Vagina (tissue), 2 donors: ENCODE measurements at regions not wholly inside any gene's neighbourhood (a gene's known extent, or its start where the extent isn't known, plus 50 kb on each side); places are given as distances from the start of the nearest gene placed in this dataset.

Experiments
- DNase-seq, 2 donors: peaks; one replicate each; pipeline ENCODE4 v3.0.0-alpha.2; 2017; ENCODE audit errors: extremely low spot score in 2 of 2
- H3K27ac ChIP-seq: fragments of 200-600 bp; sonication (generic); one replicate; pipeline ENCODE4 v1.5.1; 2019
- H3K27me3 ChIP-seq: fragments of 200-600 bp; sonication (generic); one replicate; pipeline ENCODE4 v1.5.1; 2019
- H3K36me3 ChIP-seq, 2 donors: fragments of 200-600 bp; sonication (generic); one replicate each; pipeline ENCODE4 v1.5.1; 2017 to 2019
- H3K4me1 ChIP-seq: fragments of 200-600 bp; sonication (generic); one replicate; pipeline ENCODE4 v1.5.1; 2019
- H3K4me3 ChIP-seq, 2 donors: fragments of 200-600 bp; sonication (generic); 1 replicate in 1 of 2; 2 replicates in 1 of 2; pipeline ENCODE4 v1.5.1; 2016 to 2019
- H3K9me3 ChIP-seq: fragments of 200-600 bp; sonication (generic); one replicate; pipeline ENCODE4 v1.5.1; 2019
- POLR2A ChIP-seq, 2 donors: fragments of 450-650 bp; IDR thresholded peaks; one replicate each; pipeline ENCODE4 v1.6.1; 2017; ENCODE audit warnings: antibody characterized with exemption in 2 of 2, mild to moderate bottlenecking in 2 of 2, moderate library complexity in 2 of 2
- POLR2AphosphoS5 ChIP-seq, 2 donors: sonication (generic); formaldehyde crosslinking; IDR thresholded peaks; one replicate each; pipeline ENCODE4 v1.9.0; 2017; ENCODE audit warnings: antibody characterized with exemption in 2 of 2, mild to moderate bottlenecking in 2 of 2, low read depth in 1 of 2; ENCODE audit not compliant: insufficient read depth in 1 of 2
- intact Hi-C: fragments of 100-400 bp; cut with DNase I; formaldehyde crosslinking; loops from one replicate; pipeline ENCODE4 v1.15.1; 2023
- TF ChIP-seq, protein P1 (sequence below), 3 experiments: fragments of 450-650 bp in 2 of 3; fragments of 200-600 bp in 1 of 3; sonication (generic) in 1 of 3; IDR thresholded peaks; one replicate each; pipeline ENCODE4 v1.5.1; 2017 to 2019; ENCODE audit warnings: antibody characterized with exemption in 3 of 3, mild to moderate bottlenecking in 2 of 3, moderate library complexity in 2 of 3

DNA sequence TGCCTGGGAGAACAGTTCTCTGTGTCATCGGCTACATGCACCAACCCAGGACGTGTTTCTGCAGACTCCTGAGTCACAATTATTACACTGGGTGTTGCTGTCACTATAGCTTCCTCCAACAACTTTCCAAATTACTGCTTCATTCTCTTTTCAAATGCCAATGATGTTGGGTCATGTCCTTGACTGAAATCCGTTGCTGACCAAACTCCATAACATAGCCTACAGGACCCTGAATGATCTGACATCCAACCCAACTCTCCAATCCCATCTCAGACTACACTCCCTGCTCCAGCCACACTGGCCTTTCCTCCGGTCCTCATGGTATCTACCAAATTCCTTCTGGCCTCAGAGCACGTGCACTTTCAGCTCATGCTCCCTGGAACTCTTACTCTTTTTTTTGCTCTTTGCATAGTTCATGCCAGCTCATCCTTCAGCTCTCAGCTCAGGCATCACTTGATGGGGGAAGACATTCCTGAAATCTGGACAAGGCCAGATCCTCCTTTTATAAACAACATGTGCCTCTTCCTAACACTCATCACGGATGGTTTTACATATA is 108.8 kb upstream of the PTPRG start:
- intact Hi-C loops, result no loop called here
- no peaks in the 10 kb centered on the region for H3K9me3 ChIP-seq
- no peaks in the 10 kb centered on the region for H3K4me1 ChIP-seq
- DNase-seq, result no peak
- no peak overlapping the region for H3K27ac ChIP-seq
- TF ChIP-seq, protein P1, sequence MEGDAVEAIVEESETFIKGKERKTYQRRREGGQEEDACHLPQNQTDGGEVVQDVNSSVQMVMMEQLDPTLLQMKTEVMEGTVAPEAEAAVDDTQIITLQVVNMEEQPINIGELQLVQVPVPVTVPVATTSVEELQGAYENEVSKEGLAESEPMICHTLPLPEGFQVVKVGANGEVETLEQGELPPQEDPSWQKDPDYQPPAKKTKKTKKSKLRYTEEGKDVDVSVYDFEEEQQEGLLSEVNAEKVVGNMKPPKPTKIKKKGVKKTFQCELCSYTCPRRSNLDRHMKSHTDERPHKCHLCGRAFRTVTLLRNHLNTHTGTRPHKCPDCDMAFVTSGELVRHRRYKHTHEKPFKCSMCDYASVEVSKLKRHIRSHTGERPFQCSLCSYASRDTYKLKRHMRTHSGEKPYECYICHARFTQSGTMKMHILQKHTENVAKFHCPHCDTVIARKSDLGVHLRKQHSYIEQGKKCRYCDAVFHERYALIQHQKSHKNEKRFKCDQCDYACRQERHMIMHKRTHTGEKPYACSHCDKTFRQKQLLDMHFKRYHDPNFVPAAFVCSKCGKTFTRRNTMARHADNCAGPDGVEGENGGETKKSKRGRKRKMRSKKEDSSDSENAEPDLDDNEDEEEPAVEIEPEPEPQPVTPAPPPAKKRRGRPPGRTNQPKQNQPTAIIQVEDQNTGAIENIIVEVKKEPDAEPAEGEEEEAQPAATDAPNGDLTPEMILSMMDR (IDR thresholded peaks at IDR 0.05), result no peak
- TF ChIP-seq POLR2AphosphoS5 (IDR thresholded peaks at IDR 0.05; ENCODE audit: insufficient read depth in 1 of 2, low read depth in 1 of 2) (no peak), POLR2A (IDR thresholded peaks at IDR 0.05) (no peak)
- H3K36me3 ChIP-seq, result no peaks in the 10 kb centered on the region
- H3K27me3 ChIP-seq, result no peaks in the 10 kb centered on the region
- H3K4me3 ChIP-seq, result no peak overlapping the region

DNA sequence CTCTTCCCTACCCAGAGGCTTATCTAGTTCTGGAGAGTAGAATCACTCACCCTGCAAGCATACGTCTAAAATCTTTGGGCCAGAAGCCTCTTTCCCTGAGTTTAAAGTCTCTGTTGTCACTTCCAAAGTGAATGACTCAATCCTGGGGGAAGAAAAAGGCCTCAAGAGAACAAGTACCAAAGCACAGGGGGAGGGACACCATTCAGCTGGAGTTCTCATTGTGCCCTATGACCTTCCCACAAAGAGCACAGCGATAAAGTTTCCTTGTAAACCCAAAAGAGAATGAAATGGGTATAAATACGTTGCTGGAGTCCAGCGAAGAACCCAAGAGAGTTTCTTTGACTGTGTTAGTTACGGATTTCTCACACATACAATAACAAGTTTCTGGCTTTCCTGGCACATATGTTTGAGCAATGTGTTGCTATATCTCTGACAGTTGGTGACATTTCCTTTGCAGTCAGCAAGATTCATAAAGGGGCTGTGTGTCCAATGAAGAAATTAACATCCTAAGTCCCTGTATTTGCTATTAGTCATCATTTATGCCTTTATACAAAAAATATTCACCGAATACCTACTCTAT is 107.3 kb upstream of the PTPRG start:
- H3K27me3 ChIP-seq, result no peaks in the 10 kb centered on the region
- H3K27ac ChIP-seq, result no peak overlapping the region
- H3K4me1 ChIP-seq, result no peaks in the 10 kb centered on the region
- no peak for DNase-seq
- intact Hi-C loops, result no loop called here
- no peak overlapping the region for H3K4me3 ChIP-seq
- no peaks in the 10 kb centered on the region for H3K9me3 ChIP-seq
- H3K36me3 ChIP-seq, result no peaks in the 10 kb centered on the region
- TF ChIP-seq POLR2A (IDR thresholded peaks at IDR 0.05) (no peak), POLR2AphosphoS5 (IDR thresholded peaks at IDR 0.05; ENCODE audit: insufficient read depth in 1 of 2, low read depth in 1 of 2) (no peak)
- TF ChIP-seq, protein P1 (IDR thresholded peaks at IDR 0.05), result no peak

DNA sequence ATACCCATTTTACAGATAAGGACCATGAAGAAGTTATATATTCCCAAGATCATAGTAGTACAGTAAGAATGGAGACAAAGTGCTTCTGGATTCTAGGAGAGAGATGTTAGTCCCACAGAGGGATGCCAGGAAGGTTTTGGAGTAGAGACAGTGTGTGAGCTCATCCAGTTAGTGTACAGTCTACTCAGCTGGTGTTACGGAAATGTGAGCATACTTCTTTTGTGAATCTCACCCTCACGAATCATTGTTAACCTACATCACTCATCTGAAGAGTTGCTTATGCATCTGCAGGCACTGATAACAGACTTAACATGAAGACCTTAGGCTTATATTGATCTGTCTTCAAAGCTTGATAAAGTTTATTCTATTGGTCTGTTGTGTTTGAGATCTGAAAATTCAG is 106.6 kb upstream of the PTPRG start:
- no peaks in the 10 kb centered on the region for H3K9me3 ChIP-seq
- no peaks in the 10 kb centered on the region for H3K36me3 ChIP-seq
- no peak overlapping the region for H3K27ac ChIP-seq
- no peak overlapping the region for H3K4me3 ChIP-seq
- no peaks in the 10 kb centered on the region for H3K27me3 ChIP-seq
- DNase-seq, result no peak
- TF ChIP-seq POLR2AphosphoS5 (IDR thresholded peaks at IDR 0.05; ENCODE audit: insufficient read depth in 1 of 2, low read depth in 1 of 2), result no peak
- TF ChIP-seq POLR2A (IDR thresholded peaks at IDR 0.05), result no peak
- TF ChIP-seq, protein P1 (IDR thresholded peaks at IDR 0.05), result no peak
- intact Hi-C loops, result no loop called here
- H3K4me1 ChIP-seq, result no peaks in the 10 kb centered on the region

DNA sequence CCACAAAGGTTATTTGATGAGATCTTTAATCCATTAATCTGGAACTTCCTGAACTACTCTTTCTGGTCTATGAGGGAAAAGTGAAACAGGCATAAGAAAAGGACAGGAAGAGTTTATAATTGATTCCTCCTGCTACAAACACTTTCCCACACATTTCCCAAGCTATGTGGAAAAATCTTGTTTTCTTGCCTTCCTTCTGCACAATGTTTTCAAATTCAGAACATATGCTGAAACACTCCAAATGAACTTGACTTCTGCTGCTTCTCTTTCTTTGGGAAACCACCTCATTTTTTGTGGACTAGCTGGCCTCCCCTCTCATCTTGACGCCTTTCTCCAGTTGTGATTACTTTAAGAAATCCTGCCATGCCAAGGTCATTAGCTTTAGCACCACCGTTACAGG is 100.7 kb upstream of the PTPRG start:
- no peaks in the 10 kb centered on the region for H3K27me3 ChIP-seq
- TF ChIP-seq POLR2AphosphoS5 (IDR thresholded peaks at IDR 0.05; ENCODE audit: insufficient read depth in 1 of 2, low read depth in 1 of 2) (no peak), POLR2A (IDR thresholded peaks at IDR 0.05) (no peak)
- TF ChIP-seq, protein P1 (IDR thresholded peaks at IDR 0.05), result no peak
- no peaks in the 10 kb centered on the region for H3K9me3 ChIP-seq
- no peak overlapping the region for H3K4me3 ChIP-seq
- no peak overlapping the region for H3K27ac ChIP-seq
- no peak for DNase-seq
- no peaks in the 10 kb centered on the region for H3K36me3 ChIP-seq
- intact Hi-C loops, result no loop called here
- no peaks in the 10 kb centered on the region for H3K4me1 ChIP-seq

DNA sequence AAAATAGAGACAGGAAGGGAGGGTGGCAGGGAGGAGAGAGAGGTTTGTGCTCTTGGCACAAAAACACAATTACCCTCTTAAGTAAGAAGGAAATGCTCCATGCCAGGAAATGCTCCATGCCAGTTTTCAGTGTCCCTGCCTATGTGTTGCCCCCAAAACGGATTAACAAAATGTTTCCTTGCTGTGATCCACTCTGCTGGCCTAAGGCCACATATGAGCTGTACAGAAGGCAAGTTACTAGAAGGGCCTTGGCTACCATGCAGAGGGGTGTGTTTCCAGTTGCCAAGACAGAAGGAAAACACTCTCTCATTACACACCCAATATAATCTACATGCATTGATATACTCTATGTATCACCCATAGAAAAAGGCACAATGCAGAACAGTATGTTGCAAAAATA is 98.2 kb upstream of the PTPRG start:
- TF ChIP-seq, protein P1 (IDR thresholded peaks at IDR 0.05), result no peak
- no peak for TF ChIP-seq POLR2A (IDR thresholded peaks at IDR 0.05)
- TF ChIP-seq POLR2AphosphoS5 (IDR thresholded peaks at IDR 0.05; ENCODE audit: insufficient read depth in 1 of 2, low read depth in 1 of 2), result no peak
- Histone ChIP-seq H3K4me3 (no peak overlapping the region), H3K36me3 (no peaks in the 10 kb centered on the region), H3K4me1 (no peaks in the 10 kb centered on the region), H3K27ac (no peak overlapping the region), H3K27me3 (no peaks in the 10 kb centered on the region), H3K9me3 (no peaks in the 10 kb centered on the region)
- intact Hi-C loops, result no loop called here
- DNase-seq, result no peak
